ENCODE measurements at regions not wholly inside any gene's neighbourhood (a gene's known extent, or its start where the extent isn't known, plus 50 kb on each side); places are given as distances from the start of the nearest gene placed in this dataset.

DNA sequence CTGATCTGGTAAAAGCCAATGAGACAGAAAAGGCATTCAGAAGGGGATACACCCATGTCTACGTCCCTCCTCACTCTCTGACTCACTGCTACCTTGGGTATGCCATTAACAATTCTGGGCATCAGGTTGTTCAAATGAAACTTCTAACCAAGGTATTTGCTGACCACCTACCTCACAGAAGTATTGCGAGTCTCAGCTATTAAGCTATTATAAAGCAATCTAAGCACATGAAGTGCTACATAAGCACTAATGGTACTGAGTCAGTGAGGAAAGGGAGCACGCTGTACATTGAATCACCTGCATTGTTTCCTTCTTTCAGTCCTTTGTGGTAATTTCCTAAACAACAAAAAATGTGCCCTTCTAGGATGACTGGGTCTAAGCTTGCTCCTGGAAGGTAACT is 62.8 kb upstream of the CCDC91 start:
- no peak overlapping the region for H3K27ac ChIP-seq
- TF ChIP-seq, protein P1, sequence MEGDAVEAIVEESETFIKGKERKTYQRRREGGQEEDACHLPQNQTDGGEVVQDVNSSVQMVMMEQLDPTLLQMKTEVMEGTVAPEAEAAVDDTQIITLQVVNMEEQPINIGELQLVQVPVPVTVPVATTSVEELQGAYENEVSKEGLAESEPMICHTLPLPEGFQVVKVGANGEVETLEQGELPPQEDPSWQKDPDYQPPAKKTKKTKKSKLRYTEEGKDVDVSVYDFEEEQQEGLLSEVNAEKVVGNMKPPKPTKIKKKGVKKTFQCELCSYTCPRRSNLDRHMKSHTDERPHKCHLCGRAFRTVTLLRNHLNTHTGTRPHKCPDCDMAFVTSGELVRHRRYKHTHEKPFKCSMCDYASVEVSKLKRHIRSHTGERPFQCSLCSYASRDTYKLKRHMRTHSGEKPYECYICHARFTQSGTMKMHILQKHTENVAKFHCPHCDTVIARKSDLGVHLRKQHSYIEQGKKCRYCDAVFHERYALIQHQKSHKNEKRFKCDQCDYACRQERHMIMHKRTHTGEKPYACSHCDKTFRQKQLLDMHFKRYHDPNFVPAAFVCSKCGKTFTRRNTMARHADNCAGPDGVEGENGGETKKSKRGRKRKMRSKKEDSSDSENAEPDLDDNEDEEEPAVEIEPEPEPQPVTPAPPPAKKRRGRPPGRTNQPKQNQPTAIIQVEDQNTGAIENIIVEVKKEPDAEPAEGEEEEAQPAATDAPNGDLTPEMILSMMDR (IDR thresholded peaks at IDR 0.05), result no peak
- TF ChIP-seq ZFX (IDR thresholded peaks at IDR 0.05; ENCODE audit: borderline replicate concordance), result no peak

DNA sequence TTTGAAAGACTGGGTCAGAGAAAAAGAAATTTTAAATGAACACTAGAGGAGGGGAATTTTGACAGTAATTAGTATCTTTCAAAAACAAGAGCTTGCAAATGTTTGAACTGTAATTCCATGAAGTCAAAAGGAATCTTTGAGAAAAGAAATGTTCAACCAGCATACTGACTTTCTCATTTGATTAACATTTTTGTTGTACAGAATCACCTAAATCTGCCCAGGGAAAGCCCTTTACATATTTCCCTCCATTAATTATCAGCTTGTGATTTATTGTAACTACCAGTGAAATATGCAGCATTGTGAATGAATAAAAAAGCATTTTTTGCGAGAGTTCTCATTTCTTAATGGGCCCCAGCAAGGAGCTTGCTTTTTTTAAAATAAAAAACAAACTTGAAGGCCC is 61.2 kb upstream of the CCDC91 start:
- no peak overlapping the region for H3K27ac ChIP-seq
- TF ChIP-seq ZFX (IDR thresholded peaks at IDR 0.05; ENCODE audit: borderline replicate concordance), result no peak
- TF ChIP-seq, protein P1 (IDR thresholded peaks at IDR 0.05), result no peak

DNA sequence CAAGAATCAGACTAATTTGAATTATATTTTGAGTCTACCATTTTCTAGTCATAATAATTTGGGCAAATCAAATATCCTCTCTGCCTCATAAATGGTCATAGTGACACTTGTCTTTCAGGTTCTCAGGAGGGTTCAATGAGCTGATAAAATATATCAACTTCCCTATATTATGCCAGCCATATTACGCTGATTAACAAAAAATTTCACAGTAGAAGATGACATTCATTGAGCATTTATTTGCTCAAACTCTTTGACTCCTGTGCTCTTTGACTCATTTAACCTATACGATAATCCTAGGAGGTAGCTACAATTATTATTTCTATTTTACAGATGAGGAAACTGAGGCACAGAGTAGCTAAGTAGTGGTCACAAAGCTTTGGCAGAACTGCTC is 60.0 kb upstream of the CCDC91 start:
- TF ChIP-seq, protein P1 (IDR thresholded peaks at IDR 0.05), result no peak
- no peak for TF ChIP-seq ZFX (IDR thresholded peaks at IDR 0.05; ENCODE audit: borderline replicate concordance)
- no peak overlapping the region for H3K27ac ChIP-seq

DNA sequence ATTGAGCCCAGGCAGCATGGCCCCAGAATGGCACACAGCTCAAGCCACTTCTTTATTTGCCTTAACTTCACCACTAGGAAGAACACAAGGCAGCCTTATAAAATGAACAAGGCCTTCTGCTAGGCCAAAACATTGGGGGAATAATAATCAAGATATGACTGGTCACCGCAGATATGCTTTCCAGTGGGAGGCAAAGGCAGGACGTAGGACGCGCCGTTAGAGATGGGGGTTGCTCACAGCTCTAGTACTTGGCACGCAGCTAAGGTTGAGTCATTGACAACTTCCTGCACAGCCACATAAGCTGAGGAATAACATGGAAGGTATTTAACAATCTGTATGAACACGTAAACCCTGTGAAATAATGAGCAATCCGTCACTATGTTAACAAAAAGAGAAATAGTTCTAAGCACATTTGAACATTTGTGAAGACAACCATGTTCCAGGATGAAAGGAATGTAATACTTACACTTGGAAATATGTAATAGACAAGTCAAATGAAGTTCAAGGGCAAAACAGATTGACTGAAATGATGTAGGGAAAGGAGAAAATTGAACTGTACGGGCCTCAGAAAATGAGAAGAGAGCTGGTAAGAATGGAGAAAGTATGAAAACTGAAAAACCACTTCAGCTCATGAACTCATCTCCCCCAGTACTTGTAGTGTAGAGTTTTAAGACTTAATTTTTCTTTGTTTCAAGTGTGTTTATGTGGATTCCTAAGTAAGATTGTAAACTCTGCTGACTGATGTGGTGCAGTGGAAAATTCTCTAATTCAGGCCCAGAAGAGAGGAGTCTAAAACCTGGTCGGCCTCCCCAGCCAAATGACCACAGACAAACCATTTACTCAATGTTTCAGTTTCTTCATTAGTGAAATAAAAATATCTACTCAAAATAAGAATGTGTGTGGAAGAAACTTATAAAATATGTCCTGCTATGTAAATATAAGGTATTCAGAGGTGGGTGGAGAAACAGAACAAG is 59.3 kb upstream of the CCDC91 start:
- no peak overlapping the region for H3K27ac ChIP-seq

DNA sequence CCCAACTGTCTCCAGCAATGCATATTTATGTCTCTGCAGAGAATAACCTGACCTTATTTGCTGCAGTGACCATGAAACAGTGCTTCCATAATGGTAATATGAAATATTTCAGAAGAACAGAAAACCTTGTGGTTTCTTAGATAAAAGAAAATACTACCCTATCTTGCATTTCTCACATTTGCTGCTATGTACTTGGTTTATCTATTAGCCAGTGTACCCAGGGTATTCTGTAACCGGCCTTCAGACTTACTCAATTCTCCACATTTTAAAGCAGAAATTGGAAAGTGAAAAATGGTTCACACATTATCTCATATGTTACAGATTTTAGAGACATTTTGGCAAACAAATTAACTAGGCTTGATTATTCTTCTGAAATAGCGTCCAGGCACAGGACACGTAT is 57.9 kb upstream of the CCDC91 start:
- no peak overlapping the region for H3K27ac ChIP-seq
- TF ChIP-seq, protein P1 (IDR thresholded peaks at IDR 0.05), result no peak

More for the DNA sequence above, 59.3 kb upstream of the CCDC91 start:
- TF ChIP-seq, protein P1 (IDR thresholded peaks at IDR 0.05), result no peak
- no peak for TF ChIP-seq ZFX (IDR thresholded peaks at IDR 0.05; ENCODE audit: borderline replicate concordance)

DNA sequence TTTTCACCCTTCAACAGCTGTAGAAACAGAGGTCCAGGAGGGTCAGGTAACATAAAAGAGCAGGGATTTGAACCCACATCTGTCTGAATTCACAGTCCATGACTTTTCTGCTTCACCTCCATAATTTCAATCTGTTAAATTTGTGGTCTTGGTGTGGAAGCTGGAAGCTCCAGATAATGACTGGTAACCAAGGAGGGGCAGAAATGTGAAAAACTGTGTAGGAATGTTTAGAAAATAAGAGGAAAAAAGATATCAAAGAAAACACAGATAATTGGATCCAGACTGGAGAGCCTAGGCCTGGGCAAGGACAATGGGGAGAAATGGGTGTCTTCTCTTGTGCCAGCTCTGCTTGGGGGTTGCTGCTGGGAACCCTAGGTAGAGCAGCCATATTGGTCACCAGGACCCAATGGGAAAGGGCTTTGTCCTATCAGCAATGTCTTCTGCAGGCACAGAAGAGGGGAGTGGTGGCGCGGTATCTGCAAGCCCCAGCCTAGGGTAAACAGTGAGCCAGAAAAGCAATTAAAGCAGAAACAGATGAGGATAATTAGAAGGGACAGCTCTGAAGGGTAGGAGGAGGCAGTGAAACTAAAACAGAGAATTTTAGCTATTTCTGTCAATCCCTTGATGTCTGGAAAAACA is 54.3 kb upstream of the CCDC91 start:
- no peak overlapping the region for H3K27ac ChIP-seq
- TF ChIP-seq ZFX (IDR thresholded peaks at IDR 0.05; ENCODE audit: borderline replicate concordance), result no peak
- TF ChIP-seq, protein P1 (IDR thresholded peaks at IDR 0.05), result no peak

DNA sequence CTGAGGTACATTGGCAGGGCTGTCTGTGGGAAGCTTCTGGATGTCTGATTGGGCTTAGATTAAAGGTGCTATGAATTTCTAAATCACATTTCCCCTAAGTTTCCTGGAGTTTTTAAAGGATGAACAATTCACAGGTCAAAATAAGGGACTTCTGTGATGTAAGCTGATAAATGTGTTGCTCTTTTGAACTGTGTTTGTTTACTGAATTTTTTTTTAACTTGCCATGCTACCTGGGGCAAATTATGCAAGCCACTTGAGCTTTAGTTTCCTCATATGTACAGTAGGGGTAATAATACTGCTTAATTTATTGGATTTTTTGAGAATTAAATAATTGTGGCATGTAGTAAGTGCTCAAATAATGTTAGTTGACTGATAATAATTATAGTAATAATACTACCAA is 52.8 kb upstream of the CCDC91 start:
- H3K27ac ChIP-seq, result no peak overlapping the region
- no peak for TF ChIP-seq ZFX (IDR thresholded peaks at IDR 0.05; ENCODE audit: borderline replicate concordance)
- TF ChIP-seq, protein P1 (IDR thresholded peaks at IDR 0.05), result no peak

Measured in 22Rv1 (cell line).